AG09309 (cell line): ENCODE measurements at regions not wholly inside any gene's neighbourhood (a gene's known extent, or its start where the extent isn't known, plus 50 kb on each side); places are given as distances from the start of the nearest gene placed in this dataset.

Source experiments
- DNase-seq: peaks from one replicate; pipeline ENCODE4 v3.0.0-alpha.2; 2010; ENCODE audit warnings: low read depth
- H3K4me3 ChIP-seq: 2 replicates; pipeline ENCODE4 v1.5.1; 2011; ENCODE audit warnings: mild to moderate bottlenecking, low read depth, low read length, moderate library complexity; ENCODE audit not compliant: control insufficient read depth
- CTCF ChIP-seq: IDR thresholded peaks from 2 replicates; pipeline ENCODE4 v1.5.1; 2011; ENCODE audit warnings: mild to moderate bottlenecking, low read depth, low read length, inconsistent platforms; ENCODE audit not compliant: insufficient read depth, control insufficient read depth; ENCODE audit errors: missing control alignments

GRCh38 chr7:42460933-42461332 lies 223.9 kb upstream of the GLI3 start:
- no peak for DNase-seq
- H3K4me3 ChIP-seq, result no peak overlapping the region
- no peak for TF ChIP-seq CTCF

GRCh38 chr7:42460148-42460547 lies 223.1 kb upstream of the GLI3 start:
- DNase-seq, result no peak
- TF ChIP-seq CTCF, result no peak
- H3K4me3 ChIP-seq, result no peak overlapping the region

DNA sequence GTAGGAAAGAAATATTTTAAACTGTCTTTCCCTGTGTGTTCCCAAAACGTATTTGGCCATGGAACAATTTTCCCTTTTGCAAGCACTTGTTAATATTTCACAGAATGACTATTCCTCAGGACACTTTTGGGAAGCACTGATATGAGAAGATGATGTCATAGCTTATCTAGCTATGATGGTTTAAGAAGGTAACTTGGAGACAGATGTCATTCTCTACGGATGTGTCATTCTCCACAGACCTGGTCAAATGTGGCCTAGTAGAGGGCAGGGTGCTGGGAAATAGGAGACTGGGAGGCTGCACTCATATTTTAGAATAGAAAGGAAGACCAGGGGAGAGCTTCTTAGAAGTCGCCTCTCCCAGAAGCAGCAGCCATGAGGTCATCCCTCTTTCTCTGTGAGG lies 220.7 kb upstream of the GLI3 start:
- no peak for DNase-seq
- TF ChIP-seq CTCF, result no peak
- no peak overlapping the region for H3K4me3 ChIP-seq

GRCh38 chr7:42456756-42457276 lies 219.8 kb upstream of the GLI3 start:
- no peak for DNase-seq
- no peak for TF ChIP-seq CTCF

DNA sequence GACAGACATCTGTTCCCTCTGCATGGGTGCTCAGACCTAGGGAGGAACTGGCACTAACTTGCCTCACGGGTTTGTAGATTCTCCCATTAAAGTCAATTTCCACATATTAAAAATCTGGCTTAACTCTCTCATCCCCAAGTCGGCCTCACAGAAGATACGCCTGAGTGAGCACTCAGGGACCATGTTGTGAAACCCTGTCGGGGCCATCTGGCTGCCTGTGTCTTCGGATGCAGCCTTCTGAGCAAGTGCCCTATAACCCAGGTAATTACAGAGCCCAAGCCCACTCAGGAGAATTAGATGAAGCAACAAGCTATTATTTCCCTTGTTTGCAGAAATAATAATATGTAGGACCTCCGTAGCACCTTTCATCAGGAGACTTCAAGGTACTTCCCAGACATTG lies 219.3 kb upstream of the GLI3 start:
- H3K4me3 ChIP-seq, result no peak overlapping the region
- TF ChIP-seq CTCF, result no peak
- DNase-seq, result no peak

More at GRCh38 chr7:42456756-42457276, 219.8 kb upstream of the GLI3 start:
- H3K4me3 ChIP-seq, result no peak overlapping the region

GRCh38 chr7:42453931-42454361 lies 216.9 kb upstream of the GLI3 start:
- H3K4me3 ChIP-seq, result no peak overlapping the region
- TF ChIP-seq CTCF, result no peak
- DNase-seq, result no peak

DNA sequence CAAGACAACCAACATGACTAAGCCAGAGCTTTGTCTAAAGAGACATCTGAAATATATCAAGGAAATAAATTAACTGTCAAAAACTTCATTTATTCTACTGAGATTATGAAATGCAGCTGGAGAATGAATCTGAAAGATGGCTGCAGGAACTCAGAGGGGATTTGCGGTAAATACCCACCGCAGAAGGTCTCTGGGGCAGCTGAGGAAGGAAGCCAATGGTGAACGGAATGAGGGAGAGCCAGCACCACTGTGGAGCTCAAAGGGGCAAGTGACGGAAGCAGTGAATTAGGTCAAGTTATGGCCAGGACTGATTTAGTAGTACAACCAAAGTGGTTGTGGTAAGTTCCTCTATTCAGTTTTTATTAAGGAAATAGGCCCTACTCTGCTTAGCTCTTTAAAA lies 215.3 kb upstream of the GLI3 start:
- no peak overlapping the region for H3K4me3 ChIP-seq
- no peak for TF ChIP-seq CTCF
- DNase-seq, result no peak
